GM23248 (cell line): ENCODE measurements at regions not wholly inside any gene's neighbourhood (a gene's known extent, or its start where the extent isn't known, plus 50 kb on each side); places are given as distances from the start of the nearest gene placed in this dataset.

Experiments
- DNase-seq: peaks from one replicate; pipeline ENCODE4 v3.0.0-alpha.2; 2015
- H2AFZ ChIP-seq: fragments of 200-600 bp; sonication (generic); 2 replicates; pipeline ENCODE4 v1.6.1; 2016; ENCODE audit warnings: antibody characterized with exemption
- H3F3A ChIP-seq: fragments of 200-600 bp; sonication (generic); 2 replicates; pipeline ENCODE4 v1.6.1; 2016; ENCODE audit warnings: mild to moderate bottlenecking, antibody characterized with exemption, mixed run types; ENCODE audit not compliant: insufficient read depth
- H3K27ac ChIP-seq: fragments of 200-600 bp; sonication (generic); 2 replicates; pipeline ENCODE4 v1.5.1; 2016; ENCODE audit warnings: mild to moderate bottlenecking
- H3K27me3 ChIP-seq: fragments of 200-600 bp; sonication (generic); replicated peaks from 2 replicates; pipeline ENCODE4 v1.6.1; 2016; ENCODE audit warnings: mild to moderate bottlenecking; ENCODE audit not compliant: insufficient read depth
- H3K36me3 ChIP-seq: fragments of 200-600 bp; sonication (generic); 2 replicates; pipeline ENCODE4 v1.6.1; 2016; ENCODE audit warnings: low read depth, mild to moderate bottlenecking
- H3K4me1 ChIP-seq: fragments of 200-600 bp; sonication (generic); 2 replicates; pipeline ENCODE4 v1.6.1; 2016; ENCODE audit warnings: mild to moderate bottlenecking; ENCODE audit not compliant: insufficient read depth
- H3K4me2 ChIP-seq: fragments of 200-600 bp; sonication (generic); one replicate; pipeline ENCODE4 v1.6.1; 2016; ENCODE audit warnings: mild to moderate bottlenecking; ENCODE audit not compliant: unreplicated experiment
- H3K4me3 ChIP-seq: fragments of 200-600 bp; sonication (generic); 2 replicates; pipeline ENCODE4 v1.5.1; 2016; ENCODE audit warnings: mild to moderate bottlenecking
- H3K79me2 ChIP-seq: fragments of 200-600 bp; sonication (generic); 2 replicates; pipeline ENCODE4 v1.6.1; 2016; ENCODE audit warnings: mild to moderate bottlenecking; ENCODE audit not compliant: insufficient read depth
- H3K9ac ChIP-seq: fragments of 200-600 bp; sonication (generic); 2 replicates; pipeline ENCODE4 v1.6.1; 2016; ENCODE audit warnings: mild to moderate bottlenecking
- H3K9me2 ChIP-seq: fragments of 200-600 bp; sonication (generic); 2 replicates; pipeline ENCODE4 v1.6.1; 2016; ENCODE audit warnings: mixed run types, mild to moderate bottlenecking, moderate library complexity; ENCODE audit not compliant: insufficient read depth
- H3K9me3 ChIP-seq: fragments of 200-600 bp; sonication (generic); one replicate; pipeline ENCODE4 v1.6.1; 2017; ENCODE audit warnings: low read depth
- H4K20me1 ChIP-seq: fragments of 200-600 bp; sonication (generic); 2 replicates; pipeline ENCODE4 v1.6.0; 2016; ENCODE audit not compliant: insufficient read depth
- EZH2 ChIP-seq: fragments of 200-600 bp; sonication (generic); IDR thresholded peaks from 2 replicates; pipeline ENCODE4 v1.6.1; 2018; ENCODE audit warnings: antibody characterized with exemption, mild to moderate bottlenecking; ENCODE audit not compliant: insufficient read depth, poor library complexity, severe bottlenecking
- EZH2phosphoT487 ChIP-seq: fragments of 200-600 bp; sonication (generic); IDR thresholded peaks from 2 replicates; pipeline ENCODE4 v1.6.1; 2018; ENCODE audit warnings: antibody characterized with exemption, moderate library complexity, mild to moderate bottlenecking, low read depth; ENCODE audit not compliant: insufficient read depth
- WGBS, 2 experiments: methylation state at CpG; one replicate each; pipeline ENCODE4 v1.1.6; 2015 to 2017; ENCODE audit warnings: low lambda C conversion rate in 2 of 2, low coverage in 1 of 2; ENCODE audit errors: missing lambda C conversion rate in 2 of 2; 5-methylcytosine and 5-hydroxymethylcytosine counted together
- in situ Hi-C: fragments of 300-500 bp; cut with MboI; formaldehyde crosslinking; loops from 2 replicates; pipeline ENCODE4 v1.15.0; 2020

- 10 to 14% methylated on average over 4 of the region's 4 CpGs for WGBS, 2 experiments
- Histone ChIP-seq H3K27me3 (no peaks in the 10 kb centered on the region), H3K27ac (no peak overlapping the region), H3K36me3 (no peaks in the 10 kb centered on the region), H3F3A (no peaks in the 10 kb centered on the region), H2AFZ (no peak overlapping the region), H3K9me3 (no peaks in the 10 kb centered on the region), H3K4me2 (no peak overlapping the region), H3K79me2 (no peaks in the 10 kb centered on the region), H3K9me2 (no peaks in the 10 kb centered on the region), H3K4me1 (no peaks in the 10 kb centered on the region), H3K9ac (no peak overlapping the region), H3K4me3 (no peak overlapping the region), H4K20me1 (no peaks in the 10 kb centered on the region)
- DNase-seq: no peak
- in situ Hi-C loops: no loop called here
- TF ChIP-seq EZH2phosphoT487: no peak
- TF ChIP-seq EZH2: no peak
Measured at GRCh38 chr20:12641619-12642018, 367.2 kb upstream of the SPTLC3 start.

GRCh38 chr20:12644461-12644860, 364.3 kb upstream of the SPTLC3 start:
- H3K9ac ChIP-seq: no peak overlapping the region
- in situ Hi-C loops: no loop called here
- no peaks in the 10 kb centered on the region for H3K79me2 ChIP-seq
- TF ChIP-seq EZH2phosphoT487 (no peak), EZH2 (no peak)
- H3K4me3 ChIP-seq: no peak overlapping the region
- no peaks in the 10 kb centered on the region for H3K27me3 ChIP-seq
- no peak overlapping the region for H3K27ac ChIP-seq
- H3K36me3 ChIP-seq: no peaks in the 10 kb centered on the region
- no peak overlapping the region for H3K4me2 ChIP-seq
- no peak for DNase-seq
- no peaks in the 10 kb centered on the region for H3K4me1 ChIP-seq
- H3K9me2 ChIP-seq: no peaks in the 10 kb centered on the region
- H4K20me1 ChIP-seq: no peaks in the 10 kb centered on the region
- H2AFZ ChIP-seq: no peak overlapping the region
- 11 to 17% methylated on average over 2 of the region's 2 CpGs for WGBS, 2 experiments
- no peaks in the 10 kb centered on the region for H3K9me3 ChIP-seq
- no peaks in the 10 kb centered on the region for H3F3A ChIP-seq

DNA sequence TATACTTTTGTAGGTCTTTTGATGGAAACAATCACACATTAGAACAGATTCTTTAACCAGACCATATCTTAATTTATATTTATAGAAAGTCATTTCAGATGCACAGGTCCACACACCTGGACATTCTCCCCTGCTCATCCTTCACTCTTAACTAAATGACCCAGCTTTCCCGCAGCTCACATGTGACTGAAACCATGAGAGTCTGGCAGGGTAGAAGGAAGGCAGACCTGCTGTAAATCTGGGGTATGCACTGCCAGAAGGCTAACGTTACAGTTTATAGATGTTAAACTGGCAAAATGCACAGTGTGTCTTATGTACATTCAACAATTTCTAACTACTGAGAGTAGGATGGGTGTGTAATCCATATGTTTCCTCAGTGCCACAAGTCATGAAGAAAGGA, 359.5 kb upstream of the SPTLC3 start:
- H3K4me3 ChIP-seq: no peak overlapping the region
- in situ Hi-C loops: no loop called here
- H3K27me3 ChIP-seq: no peaks in the 10 kb centered on the region
- no peak overlapping the region for H3K27ac ChIP-seq
- H2AFZ ChIP-seq: no peak overlapping the region
- no peaks in the 10 kb centered on the region for H4K20me1 ChIP-seq
- no peaks in the 10 kb centered on the region for H3K9me2 ChIP-seq
- no peaks in the 10 kb centered on the region for H3K79me2 ChIP-seq
- no peak overlapping the region for H3K9ac ChIP-seq
- TF ChIP-seq EZH2 (no peak), EZH2phosphoT487 (no peak)
- 11 to 22% methylated on average over 2 of the region's 2 CpGs for WGBS, 2 experiments
- H3K4me1 ChIP-seq: no peaks in the 10 kb centered on the region
- no peaks in the 10 kb centered on the region for H3K36me3 ChIP-seq
- H3K9me3 ChIP-seq: no peaks in the 10 kb centered on the region
- DNase-seq: no peak
- no peak overlapping the region for H3K4me2 ChIP-seq
- H3F3A ChIP-seq: no peaks in the 10 kb centered on the region

DNA sequence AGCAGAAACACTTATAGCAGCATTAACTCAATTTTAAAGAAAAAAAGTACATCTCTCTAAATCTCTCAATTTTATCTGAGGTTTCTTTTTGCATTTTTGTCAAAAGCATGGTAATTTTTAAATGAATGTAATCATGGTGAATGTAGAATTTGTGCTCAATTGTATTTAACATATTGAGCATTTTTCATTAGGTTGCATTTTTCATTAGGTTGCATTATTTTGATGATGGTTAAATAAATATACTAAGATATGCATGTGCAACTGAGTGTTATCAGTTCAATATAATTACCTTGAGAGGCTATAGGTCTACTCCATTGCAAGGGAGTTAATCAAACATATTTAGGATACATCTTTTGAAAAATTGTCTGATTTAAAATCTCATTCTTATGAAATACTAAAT, 355.1 kb upstream of the SPTLC3 start:
- H3K4me2 ChIP-seq: no peak overlapping the region
- no peaks in the 10 kb centered on the region for H3K27me3 ChIP-seq
- H3K9me3 ChIP-seq: no peaks in the 10 kb centered on the region
- no peaks in the 10 kb centered on the region for H3K36me3 ChIP-seq
- H3K9ac ChIP-seq: no peak overlapping the region
- no peaks in the 10 kb centered on the region for H3K79me2 ChIP-seq
- no peak overlapping the region for H3K4me3 ChIP-seq
- no peaks in the 10 kb centered on the region for H4K20me1 ChIP-seq
- no peak for DNase-seq
- H3K27ac ChIP-seq: no peak overlapping the region
- H2AFZ ChIP-seq: no peak overlapping the region
- in situ Hi-C loops: no loop called here
- no peaks in the 10 kb centered on the region for H3F3A ChIP-seq
- H3K9me2 ChIP-seq: no peaks in the 10 kb centered on the region
- TF ChIP-seq EZH2: no peak
- no peak for TF ChIP-seq EZH2phosphoT487
- no peaks in the 10 kb centered on the region for H3K4me1 ChIP-seq

DNA sequence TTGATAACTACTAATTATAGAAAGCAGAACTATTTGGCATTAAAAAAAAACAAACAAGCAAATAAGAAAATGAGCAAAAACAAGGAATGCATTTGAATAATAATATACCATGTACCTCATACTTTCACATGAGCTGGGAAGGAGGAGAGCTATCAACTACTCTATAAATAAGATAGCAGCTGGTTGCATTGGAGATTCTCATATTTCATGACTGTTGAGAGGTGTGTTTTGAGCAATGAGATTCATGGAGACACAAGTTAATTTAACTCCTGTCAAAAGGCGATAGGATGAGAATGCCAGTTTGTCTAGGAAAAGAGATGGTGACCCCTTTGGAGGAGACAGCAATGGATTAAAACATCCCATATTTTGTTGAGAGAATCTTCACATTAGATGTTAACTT, 348.8 kb upstream of the SPTLC3 start:
- Histone ChIP-seq H3K79me2 (no peaks in the 10 kb centered on the region), H2AFZ (no peak overlapping the region), H3K4me1 (no peaks in the 10 kb centered on the region), H3K9me2 (no peaks in the 10 kb centered on the region), H3F3A (no peaks in the 10 kb centered on the region), H3K27ac (no peak overlapping the region), H3K9me3 (no peaks in the 10 kb centered on the region), H3K9ac (no peak overlapping the region), H3K4me2 (no peak overlapping the region), H4K20me1 (no peaks in the 10 kb centered on the region), H3K27me3 (no peaks in the 10 kb centered on the region), H3K36me3 (no peaks in the 10 kb centered on the region), H3K4me3 (no peak overlapping the region)
- in situ Hi-C loops: no loop called here
- WGBS, 2 experiments: 6 to 10% methylated on average over 1 of the region's 1 CpG
- TF ChIP-seq EZH2phosphoT487: no peak
- TF ChIP-seq EZH2: no peak
- no peak for DNase-seq
